LNCAP (cell line): ENCODE measurements at regions not wholly inside any gene's neighbourhood (a gene's known extent, or its start where the extent isn't known, plus 50 kb on each side); places are given as distances from the start of the nearest gene placed in this dataset.

ENCODE experiments used
- CTCF ChIP-seq: fragments of 450-650 bp; IDR thresholded peaks from 2 replicates; pipeline ENCODE4 v1.5.1; 2017; ENCODE audit warnings: mild to moderate bottlenecking

DNA sequence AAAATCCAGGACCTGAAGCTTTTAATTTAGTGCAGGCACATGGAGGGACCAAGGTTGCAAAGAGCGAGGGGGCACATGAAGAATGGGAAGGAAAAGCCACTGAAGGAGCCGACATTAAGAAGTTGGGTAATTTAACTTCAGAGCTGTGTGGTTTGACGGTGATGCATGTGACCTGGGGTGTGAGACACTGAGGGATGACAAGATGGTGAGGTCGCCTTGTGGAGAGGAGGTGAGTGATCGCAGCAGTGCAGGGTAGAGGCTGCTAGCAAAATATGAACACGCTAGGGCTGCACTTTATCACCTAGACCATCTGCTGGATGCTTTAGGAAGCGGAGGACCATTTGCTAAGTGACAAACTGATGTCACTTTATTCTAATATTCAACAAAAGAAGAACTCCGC, 339.0 kb upstream of the KIF2A start:
- no peak for TF ChIP-seq CTCF

DNA sequence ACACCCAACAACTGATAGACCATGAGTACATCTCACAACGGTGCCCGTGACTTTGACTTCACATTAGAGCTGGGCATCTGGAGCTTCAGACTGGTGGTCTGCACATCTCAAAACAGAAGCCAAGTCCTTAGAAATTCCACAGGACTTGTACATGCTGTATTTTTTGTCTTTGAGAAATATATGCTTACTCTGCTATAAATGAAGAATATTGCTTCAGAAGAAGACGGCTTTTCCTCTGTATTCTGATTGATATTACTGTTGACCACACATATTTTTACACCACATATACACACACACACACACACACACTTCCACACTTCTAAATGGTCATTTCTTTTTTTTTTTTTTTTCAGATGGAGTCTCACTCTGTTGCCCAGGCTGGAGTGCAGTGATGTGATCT, 338.3 kb upstream of the KIF2A start:
- TF ChIP-seq CTCF: no peak

DNA sequence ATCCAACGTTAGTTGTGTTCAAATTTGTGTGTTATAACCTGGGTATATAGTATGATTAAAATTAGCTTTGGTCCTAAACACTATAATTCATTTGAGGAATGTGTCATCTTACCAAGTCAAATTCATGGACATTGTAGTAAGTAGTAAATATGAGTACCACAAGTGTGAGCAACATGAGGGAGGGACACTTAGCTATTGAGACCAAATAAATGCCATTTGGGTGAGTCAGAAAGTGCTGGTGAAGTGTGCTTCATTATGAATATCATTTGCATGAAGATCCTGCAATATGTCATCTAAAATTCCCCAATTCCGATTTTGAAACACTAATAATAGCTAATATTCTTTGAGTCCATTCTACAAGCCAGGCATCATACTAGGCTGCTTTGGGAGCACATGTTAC, 336.7 kb upstream of the KIF2A start:
- TF ChIP-seq CTCF: no peak

DNA sequence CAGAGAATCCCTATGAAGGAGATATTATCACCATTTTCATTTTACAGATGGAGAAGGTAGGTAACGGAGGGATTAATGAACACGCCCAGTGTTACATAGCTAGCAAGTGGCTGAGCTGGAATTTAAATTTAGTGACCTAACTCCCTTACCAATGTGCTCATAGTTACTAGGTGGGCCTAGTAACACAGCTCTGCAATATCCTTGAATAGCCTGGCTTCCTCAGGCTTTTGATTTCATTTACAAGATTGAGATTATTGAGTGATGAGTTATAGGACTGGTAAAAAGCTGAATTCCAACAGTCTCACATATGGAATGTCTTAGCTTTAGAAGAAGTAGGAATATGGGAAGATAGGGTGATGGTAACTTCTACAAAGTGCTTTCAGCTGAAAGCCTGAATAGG, 336.3 kb upstream of the KIF2A start:
- no peak for TF ChIP-seq CTCF

- TF ChIP-seq CTCF: no peak
Observed at GRCh38 chr5:61970218-61970617, 335.8 kb upstream of the KIF2A start.

- TF ChIP-seq CTCF: no peak
Observed at GRCh38 chr5:61974680-61975079, 331.3 kb upstream of the KIF2A start.

DNA sequence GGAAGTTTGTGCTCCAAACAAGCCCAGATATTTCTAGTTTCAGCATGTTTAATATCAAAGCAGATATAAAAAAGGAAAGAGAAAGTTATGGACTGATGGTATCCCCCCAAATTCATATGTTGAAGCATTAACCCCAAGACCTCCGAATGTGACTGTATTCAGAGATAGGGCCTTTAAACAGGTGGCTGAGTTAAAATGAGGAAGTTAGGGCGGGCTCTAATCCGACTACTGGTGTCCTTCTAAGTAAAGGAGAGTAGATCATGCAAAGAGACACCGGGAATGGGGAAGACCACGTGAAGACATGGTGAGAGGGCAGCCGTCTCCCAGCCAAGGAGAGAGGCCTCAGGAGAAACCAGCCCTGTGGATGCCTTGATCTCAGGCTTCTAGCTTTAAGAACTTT, 324.1 kb upstream of the KIF2A start:
- TF ChIP-seq CTCF: no peak

- TF ChIP-seq CTCF: no peak
Observed at GRCh38 chr5:61991430-61991829, 314.6 kb upstream of the KIF2A start.
